ENCODE measurements at regions not wholly inside any gene's neighbourhood (a gene's known extent, or its start where the extent isn't known, plus 50 kb on each side); places are given as distances from the start of the nearest gene placed in this dataset.

DNA sequence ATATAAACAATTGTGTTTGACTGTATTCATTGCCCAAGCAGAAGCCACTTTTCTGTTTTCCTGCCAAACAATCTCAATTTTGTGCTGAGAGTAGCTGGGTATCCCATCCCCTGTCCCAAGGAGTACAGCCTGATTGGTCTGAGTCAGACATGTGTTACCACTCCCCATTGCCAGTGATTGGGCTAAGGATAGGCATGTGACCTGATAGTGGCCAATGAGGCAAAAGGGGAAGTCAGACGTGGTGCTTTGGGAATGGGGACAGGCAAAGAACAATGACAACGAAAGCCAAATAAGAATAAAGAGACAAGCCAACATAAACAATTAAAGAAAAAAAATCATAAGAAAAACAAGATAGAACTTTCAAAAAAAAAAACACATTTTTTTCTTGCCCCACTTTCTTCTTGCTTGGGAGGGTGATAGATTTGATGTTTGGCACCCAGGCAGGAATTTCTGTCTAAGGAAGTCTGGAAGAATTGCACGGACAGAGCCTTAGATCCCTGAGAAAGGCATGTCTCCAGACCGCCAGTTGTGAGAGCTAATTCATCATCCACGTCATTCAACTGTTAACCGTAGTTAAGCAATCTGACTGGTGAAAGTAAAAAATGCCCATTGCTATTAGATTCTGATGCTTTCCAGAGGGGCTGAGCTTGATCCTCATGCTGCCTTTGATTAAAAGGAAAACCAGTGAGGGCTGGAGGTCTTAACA is 626.6 kb upstream of the TMEM132C start:
- DNase-seq (ENCODE audit: low spot score in 2 of 2) (no peak), FAIRE-seq (no peak)

DNA sequence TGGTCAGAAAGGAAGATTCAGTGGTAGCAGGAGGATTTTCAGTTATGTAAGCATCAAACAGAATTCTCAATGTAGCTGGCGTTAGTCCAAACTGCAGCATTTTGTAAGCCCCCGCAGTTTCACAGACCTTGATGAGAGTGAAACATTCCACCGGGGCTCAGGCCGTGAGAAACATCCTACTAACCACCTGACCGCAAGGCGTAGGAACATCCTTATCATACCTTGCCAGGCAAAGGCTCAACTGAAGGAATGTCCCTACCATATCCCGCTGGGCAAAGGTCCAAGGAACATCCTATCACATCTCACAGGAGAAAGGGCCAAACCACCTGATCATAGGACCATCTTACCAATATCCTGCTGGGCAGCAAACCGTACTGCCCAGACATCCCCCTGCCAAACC is 624.8 kb upstream of the TMEM132C start:
- DNase-seq (ENCODE audit: low spot score in 2 of 2) (no peak), FAIRE-seq (no peak)

DNA sequence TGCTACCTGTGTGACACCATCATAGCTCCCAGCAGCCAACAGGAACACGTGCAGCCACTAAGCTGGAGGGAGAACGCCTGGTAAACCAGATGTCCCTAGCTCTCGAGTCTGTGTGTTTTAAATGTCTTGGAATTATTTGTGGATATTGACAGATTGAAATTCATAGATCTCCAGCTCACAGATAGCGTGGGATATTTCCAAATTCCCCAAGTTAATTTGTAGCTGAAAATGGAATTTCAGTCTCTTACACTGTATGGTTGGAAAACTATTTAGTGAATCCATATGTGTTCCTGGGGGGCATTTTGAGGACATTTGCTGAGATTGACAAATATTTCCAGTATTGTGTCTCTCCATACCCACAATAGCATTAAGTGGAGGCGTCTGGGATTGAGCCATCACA is 618.6 kb upstream of the TMEM132C start:
- DNase-seq (ENCODE audit: low spot score in 2 of 2) = no peak

DNA sequence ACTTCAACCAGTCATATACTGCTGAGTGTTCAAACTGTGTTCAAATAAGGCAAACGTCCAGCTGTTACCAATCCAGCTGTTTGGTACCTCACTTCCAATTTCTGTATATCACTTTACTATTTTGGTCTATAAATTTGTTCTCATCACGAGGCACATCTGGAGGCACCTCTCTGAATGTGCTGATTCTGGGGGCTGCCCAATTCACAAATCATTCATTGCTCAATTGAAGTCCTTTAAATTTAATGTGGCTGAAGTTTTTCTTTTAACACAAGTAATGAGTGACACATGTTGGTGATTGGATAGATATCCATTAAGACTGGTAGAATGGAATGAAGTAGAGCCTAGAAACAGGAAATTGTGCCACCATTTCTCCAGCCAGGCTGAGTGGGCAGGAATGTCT is 617.0 kb upstream of the TMEM132C start:
- FAIRE-seq = no peak
- DNase-seq (ENCODE audit: low spot score in 2 of 2) = no peak

More for the DNA sequence above, 618.6 kb upstream of the TMEM132C start:
- FAIRE-seq = no peak

DNA sequence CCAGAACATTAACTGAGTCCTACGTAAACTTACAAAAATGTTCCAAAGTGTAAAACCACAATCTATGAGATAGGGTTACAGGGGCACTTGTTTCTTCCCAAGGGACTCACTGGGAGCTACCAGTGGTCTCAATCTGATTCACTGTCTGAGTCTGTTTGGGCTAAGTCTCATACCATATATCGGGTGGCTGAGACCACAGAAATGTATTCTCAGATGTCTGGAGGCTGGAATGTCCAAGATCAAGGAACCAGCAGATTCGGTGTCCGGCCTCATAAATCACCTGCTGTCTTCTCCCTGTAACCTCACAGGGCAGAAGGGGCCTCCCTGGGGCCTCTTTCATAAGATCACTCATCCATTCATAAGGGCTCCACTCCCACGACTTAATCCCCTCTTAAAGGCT is 616.3 kb upstream of the TMEM132C start:
- DNase-seq (ENCODE audit: low spot score in 2 of 2) (no peak), FAIRE-seq (no peak)

DNA sequence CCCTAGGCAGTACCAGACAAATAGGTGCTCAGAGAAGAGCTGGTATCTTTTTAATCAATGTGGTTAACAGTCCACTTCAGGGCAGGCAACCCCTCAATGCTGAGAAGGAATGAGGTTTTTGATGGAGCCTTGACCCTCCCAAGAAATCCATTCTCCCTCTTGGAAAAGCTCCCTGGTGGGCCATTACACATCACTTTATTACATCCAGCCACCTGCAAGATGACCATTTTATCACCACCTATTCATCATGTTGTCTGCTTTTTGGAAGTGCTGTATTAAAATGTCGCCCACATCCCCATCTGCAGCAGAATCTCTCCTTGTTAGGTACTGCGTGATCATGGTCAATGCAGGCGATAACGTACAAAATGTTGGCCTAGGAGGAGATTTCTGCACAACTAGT is 614.7 kb upstream of the TMEM132C start:
- no peak for DNase-seq (ENCODE audit: low spot score in 2 of 2)
- FAIRE-seq = no peak

DNA sequence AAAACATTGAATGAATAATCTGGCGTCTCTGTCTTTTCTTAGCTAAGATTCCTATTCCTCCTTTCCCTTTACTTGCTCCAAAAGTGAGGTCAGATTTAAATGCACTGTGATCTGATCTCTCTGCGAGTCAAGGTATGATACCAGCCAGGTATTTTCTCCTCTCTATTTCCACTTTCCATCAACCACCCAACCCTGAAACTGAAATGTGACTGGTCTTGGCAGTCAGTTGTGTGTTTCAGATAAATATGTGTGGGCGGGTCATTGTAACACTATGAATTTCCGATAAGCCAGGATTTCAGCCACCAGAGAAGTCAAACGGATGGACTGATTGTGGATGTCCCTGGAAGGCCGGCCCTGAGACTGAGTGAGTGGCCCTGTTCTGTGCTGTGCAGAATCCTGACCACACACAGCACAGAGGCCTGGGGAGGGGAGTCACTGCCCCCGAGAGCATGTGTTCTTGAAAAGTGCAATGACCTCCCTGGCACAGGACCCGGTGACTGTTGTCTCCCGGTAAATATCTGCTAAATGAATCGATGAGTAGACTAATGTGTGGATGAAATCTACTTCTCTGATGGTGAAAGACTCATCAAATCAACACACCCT is 612.5 kb upstream of the TMEM132C start:
- FAIRE-seq = no peak
- DNase-seq (ENCODE audit: low spot score in 2 of 2) = no peak

DNA sequence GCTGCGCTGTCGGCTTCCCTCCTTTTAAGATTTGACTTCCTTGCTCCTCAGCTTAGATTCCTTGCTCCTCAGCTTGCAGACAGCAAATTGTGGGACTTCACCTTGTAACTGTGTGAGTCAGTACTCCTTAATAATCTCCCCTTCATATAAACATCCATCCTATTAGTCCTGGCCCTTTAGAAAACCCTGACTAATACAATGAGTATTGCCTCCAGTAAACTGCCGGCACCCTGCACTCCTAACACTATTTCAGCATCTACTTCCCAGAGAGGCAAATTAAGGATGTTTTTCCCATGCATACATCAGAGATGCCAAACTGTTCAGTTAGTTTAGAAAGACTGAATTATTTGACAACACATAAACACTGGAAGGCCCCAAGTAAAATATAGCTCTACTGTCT is 611.3 kb upstream of the TMEM132C start:
- DNase-seq (ENCODE audit: low spot score in 2 of 2) (no peak), FAIRE-seq (no peak)

DNA sequence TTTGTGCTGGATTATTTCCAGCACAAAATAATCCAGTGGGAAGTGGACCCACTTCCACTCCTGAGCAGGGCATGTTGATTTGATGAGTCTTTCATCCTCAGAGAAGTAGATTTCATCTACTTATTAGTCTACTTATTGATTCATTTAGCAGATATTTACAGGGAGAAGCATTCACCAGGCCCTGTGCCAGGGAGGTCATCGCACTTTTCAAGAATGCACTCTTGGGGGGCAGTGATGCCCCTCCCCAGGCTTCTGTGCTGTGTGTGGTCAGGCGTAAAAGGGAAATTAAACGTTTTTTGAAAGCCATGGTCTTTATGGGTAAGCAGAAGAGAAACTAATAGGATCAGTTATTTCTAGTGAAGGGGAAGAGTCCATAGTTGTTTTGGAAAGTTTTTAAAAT is 610.7 kb upstream of the TMEM132C start:
- no peak for FAIRE-seq
- DNase-seq (ENCODE audit: low spot score in 2 of 2) = no peak

DNA sequence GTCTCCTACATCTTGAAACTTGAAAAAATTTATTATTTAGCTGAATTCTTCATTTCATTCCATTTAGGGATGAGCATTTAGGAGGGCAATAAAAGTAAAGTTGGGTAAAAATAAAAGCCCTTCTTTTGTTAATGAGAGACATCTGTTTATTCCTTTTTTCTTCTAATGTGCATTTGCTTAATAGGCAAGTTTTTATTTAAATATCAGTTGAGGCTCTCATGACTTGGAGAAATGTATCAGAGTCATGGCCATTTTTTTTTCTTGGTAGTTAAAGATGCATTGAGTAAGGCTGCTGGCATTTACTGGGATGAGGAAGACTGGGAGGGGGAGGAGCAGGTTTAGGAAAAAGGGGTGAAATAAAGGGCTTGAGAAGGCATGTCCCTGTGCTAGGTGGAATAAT is 609.9 kb upstream of the TMEM132C start:
- FAIRE-seq = no peak
- no peak for DNase-seq (ENCODE audit: low spot score in 2 of 2)

DNA sequence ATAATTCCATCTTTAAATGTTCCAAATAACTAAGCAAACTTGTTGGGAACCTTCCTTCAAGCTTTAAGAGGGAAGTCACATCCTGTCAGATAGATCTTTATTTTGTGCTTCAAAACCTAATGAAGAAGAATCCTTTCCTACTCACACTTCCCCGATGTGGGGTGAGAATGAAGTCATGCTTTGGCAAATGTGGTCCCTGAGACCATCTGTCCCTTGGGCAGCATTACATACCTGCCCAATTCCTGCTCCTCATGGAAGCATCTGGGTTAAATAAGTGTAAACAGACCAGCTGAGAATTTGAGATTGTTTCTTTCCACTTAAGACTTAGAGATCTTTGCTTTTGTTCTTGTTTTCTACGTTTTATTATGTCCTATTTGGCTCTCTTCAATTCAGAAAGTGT is 606.0 kb upstream of the TMEM132C start:
- FAIRE-seq = no peak
- no peak for DNase-seq (ENCODE audit: low spot score in 2 of 2)

DNA sequence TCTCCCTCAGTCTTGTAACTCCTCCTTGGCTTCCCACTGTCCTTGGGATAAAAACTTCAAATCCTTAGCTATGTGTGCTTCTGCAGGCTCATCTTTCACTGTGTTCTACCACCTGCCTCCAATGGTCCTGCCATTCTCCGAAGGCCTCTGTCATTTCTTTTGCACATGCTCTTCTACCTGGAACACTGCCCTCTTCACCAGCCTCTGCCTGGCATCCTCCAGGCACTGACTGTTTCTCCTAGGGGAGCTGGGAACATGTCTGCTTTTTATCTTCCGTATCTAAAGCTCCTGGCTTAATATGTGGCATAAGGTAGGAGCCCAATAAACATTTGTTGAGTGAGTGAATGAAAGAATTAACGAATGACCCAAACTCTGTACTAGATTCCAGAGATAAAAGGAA is 603.3 kb upstream of the TMEM132C start:
- DNase-seq (ENCODE audit: low spot score in 2 of 2) = no peak
- no peak for FAIRE-seq

DNA sequence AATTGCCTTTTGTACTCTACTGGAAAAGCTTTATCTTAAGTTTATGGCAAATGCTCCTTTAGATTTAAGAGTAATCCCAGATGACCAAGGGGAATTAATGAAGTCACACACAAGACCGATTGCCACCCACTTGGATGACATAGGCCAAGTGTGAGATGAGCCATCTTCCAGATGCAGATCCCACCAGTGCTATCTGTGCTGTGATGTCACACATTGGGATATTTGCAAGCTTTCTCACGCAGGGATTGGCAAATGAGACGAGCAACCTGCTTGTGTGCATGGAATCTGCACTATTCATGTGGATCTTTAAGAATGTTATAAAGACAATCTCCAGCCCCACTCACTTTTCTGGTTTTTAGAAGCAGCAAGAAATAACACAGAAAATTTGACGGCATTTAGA is 602.1 kb upstream of the TMEM132C start:
- FAIRE-seq = no peak
- DNase-seq (ENCODE audit: low spot score in 2 of 2) = no peak

DNA sequence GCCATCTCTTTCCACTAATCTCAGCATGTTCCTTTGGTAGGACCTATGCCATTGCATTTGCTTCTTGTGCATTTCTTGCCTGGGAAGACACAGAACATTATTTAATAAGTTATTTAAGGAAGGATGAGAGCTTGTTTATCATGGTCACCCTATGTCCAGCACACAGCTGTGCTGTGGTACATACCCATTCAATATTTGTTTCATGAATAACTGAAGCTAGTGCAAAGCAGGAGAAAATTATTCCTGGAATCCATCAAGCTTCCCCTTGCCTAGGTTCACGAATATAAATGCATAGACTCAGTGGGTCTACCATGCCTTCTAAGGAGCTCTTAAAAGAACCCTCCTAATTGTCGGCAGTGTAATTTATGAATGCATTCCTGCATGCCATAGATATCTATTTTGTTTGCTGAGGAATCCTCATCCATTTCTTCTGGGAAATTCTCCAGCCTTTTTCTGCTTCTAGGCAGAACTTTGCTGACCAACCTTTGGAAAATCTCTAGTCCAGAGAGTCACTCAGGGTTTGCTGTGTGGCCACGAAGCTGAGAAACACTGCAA is 599.8 kb upstream of the TMEM132C start:
- FAIRE-seq (no peak), DNase-seq (ENCODE audit: low spot score in 2 of 2) (no peak)

DNA sequence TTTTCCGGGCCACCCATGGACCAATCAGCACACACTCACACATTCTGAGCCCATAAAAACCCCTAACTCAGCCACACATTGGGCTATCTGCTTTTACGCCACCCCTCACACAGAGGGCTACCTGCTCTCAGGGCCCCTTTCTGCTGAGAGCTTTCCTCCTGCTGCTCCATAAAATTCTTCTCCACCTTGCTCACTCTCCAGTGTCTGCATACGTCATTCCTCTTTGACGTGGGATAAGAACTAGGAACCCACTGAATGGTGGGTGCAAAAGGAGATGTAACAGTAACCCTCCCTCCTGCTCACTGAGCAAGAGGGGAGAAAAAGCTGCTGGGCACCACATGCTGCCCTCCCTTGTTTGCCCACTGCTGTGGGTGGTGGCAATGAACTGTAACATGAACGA is 596.7 kb upstream of the TMEM132C start:
- DNase-seq (ENCODE audit: low spot score in 2 of 2) (no peak), FAIRE-seq (no peak)

DNA sequence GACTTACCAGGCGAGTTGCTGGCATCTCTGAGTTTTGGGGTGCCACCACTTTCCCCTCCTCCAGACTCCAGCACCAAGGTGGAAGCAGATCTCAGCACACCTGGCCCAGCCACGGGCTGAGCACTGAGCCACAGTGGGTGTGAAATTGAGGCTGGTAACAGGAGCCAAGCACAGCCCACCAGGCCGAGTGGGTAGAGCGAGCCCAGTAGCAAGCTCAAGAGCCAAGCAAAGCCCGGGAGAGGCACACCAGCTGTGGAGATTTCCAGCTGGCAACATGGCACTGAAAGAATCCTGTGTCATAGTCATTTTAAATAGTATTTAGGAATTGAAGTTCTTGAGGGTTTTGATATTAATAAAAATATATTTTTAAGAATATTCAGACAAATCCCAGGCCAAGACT is 596.2 kb upstream of the TMEM132C start:
- FAIRE-seq = no peak

DNA sequence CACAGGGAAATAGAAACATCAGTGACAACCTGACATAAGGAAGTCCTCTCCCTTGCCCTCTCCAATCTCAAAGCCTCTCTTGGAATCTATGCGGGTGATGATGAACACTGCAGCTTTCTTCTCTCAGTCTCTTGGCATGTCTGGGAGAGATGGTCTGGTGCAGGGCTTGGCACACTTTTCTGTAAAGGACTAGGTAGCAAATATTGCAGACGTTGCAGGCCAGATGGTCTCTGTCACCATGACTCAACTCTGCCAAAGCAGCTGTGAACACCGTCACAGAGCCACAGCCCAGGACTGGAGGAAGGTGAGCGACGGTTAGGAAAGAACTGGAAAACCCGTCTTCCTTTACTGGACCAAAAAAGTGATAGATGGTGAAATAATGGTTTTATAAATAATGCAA is 591.0 kb upstream of the TMEM132C start:
- DNase-seq (ENCODE audit: low spot score in 2 of 2) = no peak
- FAIRE-seq = no peak

More for the DNA sequence above, 596.2 kb upstream of the TMEM132C start:
- no peak for DNase-seq (ENCODE audit: low spot score in 2 of 2)

DNA sequence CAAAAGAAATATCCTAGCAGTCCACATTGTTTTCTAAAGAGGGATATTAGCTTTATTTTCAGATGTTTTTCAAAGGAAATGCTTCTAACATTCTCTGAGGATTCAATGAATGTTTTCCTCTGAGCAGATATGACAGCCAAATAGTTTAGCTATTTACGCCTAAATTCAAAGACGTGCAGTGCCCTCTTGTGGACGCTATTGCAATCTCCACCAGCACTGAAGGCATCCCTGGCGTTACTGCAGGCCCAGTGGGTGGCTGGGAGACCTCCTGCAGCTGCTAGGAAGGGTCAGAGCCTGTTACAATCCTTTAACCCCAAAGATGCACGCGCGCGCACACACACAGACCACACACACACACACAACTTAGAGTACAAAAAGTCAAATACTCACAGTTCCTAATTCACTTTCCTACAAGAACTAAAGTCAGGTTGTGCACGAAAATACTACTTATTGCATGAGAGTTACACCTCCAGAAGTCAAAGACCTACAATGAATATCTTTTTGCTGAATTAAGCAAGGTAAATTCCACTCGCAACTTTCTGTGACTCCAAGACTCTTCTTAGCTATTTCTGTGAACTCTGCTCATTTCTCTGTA is 589.3 kb upstream of the TMEM132C start:
- peak; percentile 24 for FAIRE-seq

DNA sequence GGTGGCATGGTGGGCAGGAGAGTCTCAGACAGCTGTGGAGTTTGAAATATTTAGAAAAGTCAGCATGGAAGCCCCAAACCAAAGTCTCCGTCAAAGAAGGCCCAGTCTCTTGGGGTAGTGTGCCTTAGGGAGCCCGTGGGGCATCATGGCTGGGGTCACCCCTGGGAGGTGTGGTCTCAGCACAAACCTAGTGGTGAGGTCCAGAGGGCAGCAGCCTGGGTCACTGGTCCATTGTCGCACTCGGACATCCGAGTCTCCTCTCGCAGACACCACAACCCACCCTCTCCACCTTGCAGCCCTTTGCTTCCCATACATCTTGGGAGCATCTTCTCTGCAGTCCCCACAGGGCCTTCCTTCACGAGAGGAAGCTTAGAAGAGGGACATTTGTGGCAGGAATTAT is 588.0 kb upstream of the TMEM132C start:
- no peak for FAIRE-seq

More for the DNA sequence above, 589.3 kb upstream of the TMEM132C start:
- peak; percentile 39 to 65 for DNase-seq (ENCODE audit: low spot score in 2 of 2)

DNA sequence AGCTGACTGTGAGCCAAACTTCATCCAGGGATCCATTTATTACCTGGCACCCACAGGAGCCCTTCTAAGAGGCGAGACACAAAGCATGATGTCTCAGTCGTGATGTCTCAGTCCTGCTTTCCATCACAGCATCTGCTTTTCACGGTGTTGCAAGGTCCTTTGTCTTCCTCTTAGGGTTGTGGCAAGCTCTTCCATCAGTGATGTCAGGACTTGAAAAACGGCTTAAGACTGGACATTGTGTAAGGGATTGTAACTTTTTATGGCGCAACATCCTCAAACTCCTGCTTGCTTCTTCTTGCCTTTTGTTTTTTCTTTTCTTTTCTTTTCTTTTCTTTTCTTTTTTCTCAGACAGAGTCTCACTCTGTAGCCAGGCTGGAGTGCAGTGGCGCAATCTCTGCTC is 586.5 kb upstream of the TMEM132C start:
- no peak for DNase-seq (ENCODE audit: low spot score in 2 of 2)
- no peak for FAIRE-seq

More for the DNA sequence above, 588.0 kb upstream of the TMEM132C start:
- DNase-seq (ENCODE audit: low spot score in 2 of 2) = no peak

DNA sequence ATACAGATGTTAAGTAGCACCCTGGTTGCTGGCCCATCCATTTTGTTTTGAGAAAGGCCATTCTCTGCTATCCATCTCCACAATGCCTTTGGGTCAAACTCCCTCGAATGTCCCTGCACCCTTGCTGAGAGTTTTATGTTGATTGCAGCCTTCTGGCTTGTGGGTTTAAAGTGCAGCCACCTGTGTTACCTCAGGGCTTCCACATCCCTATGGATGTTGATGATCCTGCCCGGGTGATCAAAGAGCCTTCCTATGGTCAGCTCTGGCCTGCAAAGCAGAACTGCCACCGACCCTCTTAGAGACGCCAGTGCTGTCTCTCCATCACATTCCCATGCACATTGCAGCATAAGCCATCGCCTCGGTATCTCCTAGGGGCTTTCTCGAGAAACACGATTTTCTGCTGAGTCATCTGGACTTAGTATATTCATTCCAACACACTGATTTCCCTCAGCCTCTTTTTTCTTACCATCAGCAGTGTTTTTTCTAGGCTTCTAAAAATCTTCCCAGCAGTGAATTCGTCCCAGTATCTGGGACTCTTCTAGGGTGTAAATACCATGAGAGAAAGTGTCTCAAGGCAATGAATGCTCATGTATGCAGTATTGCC is 585.7 kb upstream of the TMEM132C start:
- no peak for DNase-seq (ENCODE audit: low spot score in 2 of 2)
- FAIRE-seq = no peak

All from frontal cortex (tissue), 3 donors.